Heart right ventricle (tissue), 16 donors: ENCODE measurements at regions not wholly inside any gene's neighbourhood (a gene's known extent, or its start where the extent isn't known, plus 50 kb on each side); places are given as distances from the start of the nearest gene placed in this dataset.

Source experiments
- ATAC-seq, 8 donors: fragments of 200-7000 bp; cut with Tn5 transposase; one replicate each; pipeline ENCODE4 v1.9.1; 2020; ENCODE audit warnings: mild to moderate bottlenecking in 8 of 8, moderate library complexity in 8 of 8, moderate number of reproducible peaks in 1 of 8
- DNase-seq, 2 donors: peaks; one replicate each; pipeline ENCODE4 v3.0.0-alpha.2; 2020
- H3K27ac ChIP-seq, 10 donors: fragments of 200-600 bp; sonication (generic) in 2 of 10; one replicate each; pipeline versions ENCODE4 v1.5.0 to v1.8.0; 2020 to 2022; ENCODE audit warnings: mild to moderate bottlenecking in 3 of 10
- H3K27me3 ChIP-seq, 7 donors: fragments of 200-600 bp; one replicate each; pipeline ENCODE4 v1.8.0; 2021 to 2022; ENCODE audit warnings: mild to moderate bottlenecking in 2 of 7
- H3K36me3 ChIP-seq, 9 donors: fragments of 200-600 bp; sonication (generic) in 1 of 9; one replicate each; pipeline versions ENCODE4 v1.5.0 to v1.8.0; 2020 to 2022; ENCODE audit warnings: mild to moderate bottlenecking in 2 of 9
- H3K4me1 ChIP-seq, 9 donors: fragments of 200-600 bp; sonication (generic) in 1 of 9; one replicate each; pipeline versions ENCODE4 v1.5.0 to v1.8.0; 2020 to 2022; ENCODE audit warnings: mild to moderate bottlenecking in 4 of 9
- H3K4me3 ChIP-seq, 10 donors: fragments of 200-600 bp; sonication (generic) in 2 of 10; one replicate each; pipeline versions ENCODE4 v1.5.0 to v1.8.0; 2020 to 2022; ENCODE audit warnings: mild to moderate bottlenecking in 7 of 10, moderate library complexity in 2 of 10
- H3K9me3 ChIP-seq, 11 donors: fragments of 200-600 bp in 10 of 11; sonication (generic) in 2 of 11; one replicate each; pipeline versions ENCODE4 v1.5.0 to v1.8.0; 2013 to 2022; ENCODE audit warnings: mild to moderate bottlenecking in 2 of 11, control low read depth in 1 of 11, moderate library complexity in 1 of 11
- CTCF ChIP-seq, 9 donors: fragments of 200-600 bp; sonication (generic) in 2 of 9; IDR thresholded peaks; one replicate each; pipeline versions ENCODE4 v1.5.0 to v1.8.0; 2021 to 2022; ENCODE audit warnings: antibody characterized with exemption in 9 of 9, mild to moderate bottlenecking in 5 of 9, moderate library complexity in 1 of 9
- WGBS, 2 donors: extraction: QIAGEN DNeasy Blood & Tissue Kit; methylation state at CpG; one replicate each; pipeline ENCODE4 v1.1.7; 2013; ENCODE audit warnings: inconsistent platforms in 1 of 2; 5-methylcytosine and 5-hydroxymethylcytosine counted together
- intact Hi-C, 10 donors: fragments of 100-400 bp; cut with DNase I; formaldehyde crosslinking; loops; one replicate each; pipeline versions ENCODE4 v1.11.1 to v1.14.2; 2022
- donor health status: Arrhythmogenic right ventricular cardiomyopathy.
- donor health status: ischemic (EF 13 %, LVEDD 7.1; RV severe dilation, severe dysfunction).
- donor health status: healthy with polysubstance abuse.
- donor health status: DM: no; HTN: yes; CAD: no.
- donor health status: DM: no; HTN: no; CAD: no.
- donor health status: ischemic (EF 25% LVEDD 6.9; RV normal size, moderate dysfunction).
- donor health status: ischemic (EF 25% LVEDD 5.7; RV mildly dilated, moderate dysfunction).
- donor health status: healthy.
- donor health status: DM: yes; HTN: yes; CAD: no.
- donor health status: Ischemic cardiomyopathy.
- donor health status: ischemic (EF 35%, LVEDD 5.7; RV mildly dilated, moderate dysfunction).
- donor health status: nonischemic (EF 11% LVEDD 7.7; RV severe dilation, severe dysfunction).
- donor health status: DM: yes; HTN: yes; CAD: no.
- donor health status: PGD.
- donor health status: ischemic (EF 29% LVEDD 5.4; RV normal size, mild dysfunction).
- donor health status: nonischemic (EF 23%, LVEDD 6.1; RV moderate dilation, normal function).

- DNase-seq, result no peak
- no peak for TF ChIP-seq CTCF (IDR thresholded peaks at IDR 0.05)
- Histone ChIP-seq H3K4me1 (no peaks in the 10 kb centered on the region), H3K27me3 (peaks cover 0 to 5% (median 0%) of the 10 kb centered on the region in 7 donors), H3K36me3 (no peaks in the 10 kb centered on the region), H3K4me3 (no peak overlapping the region), H3K9me3 (peaks cover 0 to 11% (median 0%) of the 10 kb centered on the region in 11 donors), H3K27ac (no peak overlapping the region)
- no peak for ATAC-seq
- 95 to 97% methylated on average over 17 of the region's 17 CpGs for WGBS, 2 donors
- intact Hi-C loops, result no loop called here
Measured at GRCh38 chr6:170074907-170075306, 216.0 kb downstream of the DLL1 start.

- DNase-seq (no peak), ATAC-seq (no peak)
- 92 to 95% methylated on average over 6 of the region's 6 CpGs for WGBS, 2 donors
- peaks cover 0 to 16% (median 0%) of the 10 kb centered on the region in 11 donors for H3K9me3 ChIP-seq
- H3K36me3 ChIP-seq, result no peaks in the 10 kb centered on the region
- no peak for TF ChIP-seq CTCF (IDR thresholded peaks at IDR 0.05)
- H3K27ac ChIP-seq, result no peak overlapping the region
- H3K4me3 ChIP-seq, result no peak overlapping the region
- intact Hi-C loops, result no loop called here
- H3K4me1 ChIP-seq, result no peaks in the 10 kb centered on the region
- H3K27me3 ChIP-seq, result peaks cover 0 to 5% (median 0%) of the 10 kb centered on the region in 7 donors
Measured at GRCh38 chr6:170074435-170074834, 216.4 kb downstream of the DLL1 start.

- H3K27me3 ChIP-seq, result peaks cover 0 to 5% (median 0%) of the 10 kb centered on the region in 7 donors
- no peak overlapping the region for H3K27ac ChIP-seq
- no peak overlapping the region for H3K4me3 ChIP-seq
- ATAC-seq, result no peak
- H3K4me1 ChIP-seq, result no peaks in the 10 kb centered on the region
- H3K9me3 ChIP-seq, result peaks cover 0 to 19% (median 0%) of the 10 kb centered on the region in 11 donors
- DNase-seq, result no peak
- 87% methylated on average over 13 of the region's 13 CpGs for WGBS, 2 donors
- TF ChIP-seq CTCF (IDR thresholded peaks at IDR 0.05), result no peak
- intact Hi-C loops, result no loop called here
- H3K36me3 ChIP-seq, result no peaks in the 10 kb centered on the region
Measured at GRCh38 chr6:170073846-170074245, 217.0 kb downstream of the DLL1 start.

- Histone ChIP-seq H3K9me3 (peaks cover 0 to 19% (median 0%) of the 10 kb centered on the region in 11 donors), H3K27me3 (peaks cover 0 to 12% (median 0%) of the 10 kb centered on the region in 7 donors), H3K4me3 (no peak overlapping the region), H3K36me3 (no peaks in the 10 kb centered on the region), H3K4me1 (no peaks in the 10 kb centered on the region), H3K27ac (no peak overlapping the region)
- ATAC-seq (no peak), DNase-seq (no peak)
- intact Hi-C loops, result no loop called here
- 85 to 89% methylated on average over 11 of the region's 11 CpGs for WGBS, 2 donors
- TF ChIP-seq CTCF (IDR thresholded peaks at IDR 0.05), result no peak
Measured at GRCh38 chr6:170072246-170072645, 218.6 kb downstream of the DLL1 start.
